ENCODE measurements at regions not wholly inside any gene's neighbourhood (a gene's known extent, or its start where the extent isn't known, plus 50 kb on each side); places are given as distances from the start of the nearest gene placed in this dataset.

- H3K36me3 Mint-ChIP-seq = no peaks in the 10 kb centered on the region
- DNase-seq = no peak
- peaks cover 0 to 2% (median 0%) of the 10 kb centered on the region in 3 donors for H3K27me3 Mint-ChIP-seq (ENCODE audit: low read depth in 3 of 3)
- TF ChIP-seq CTCF (IDR thresholded peaks at IDR 0.05) = no peak
- no peaks in the 10 kb centered on the region for H3K79me2 ChIP-seq (ENCODE audit: insufficient read depth, low read length)
- no peak overlapping the region for H3K4me3 Mint-ChIP-seq
- no peaks in the 10 kb centered on the region for H3K9me3 Mint-ChIP-seq
- H3K27ac ChIP-seq (ENCODE audit: low read depth in 1 of 2, low read length in 2 of 2) = no peak overlapping the region
- no peaks in the 10 kb centered on the region for H3K27me3 ChIP-seq (ENCODE audit: control insufficient read depth in 2 of 2, insufficient read depth in 2 of 2, low read length in 2 of 2)
- no peak overlapping the region for H3K9ac ChIP-seq (ENCODE audit: insufficient read depth, low read length, poor library complexity, severe bottlenecking)
- H3K4me2 ChIP-seq (replicated peaks; ENCODE audit: extremely low read depth, low read length, poor library complexity, severe bottlenecking) = no peak overlapping the region
- WGBS (ENCODE audit: insufficient coverage) = no CpG with 5 or more reads among the region's 3 CpGs
- no peaks in the 10 kb centered on the region for H3K4me1 Mint-ChIP-seq
- H3K4me3 ChIP-seq (replicated peaks in 1 of 3; ENCODE audit: low read depth in 2 of 3, low read length in 3 of 3) = no peak overlapping the region
- no peaks in the 10 kb centered on the region for H3K4me1 ChIP-seq (ENCODE audit: control insufficient read depth in 1 of 2, insufficient read depth in 2 of 2, low read length in 2 of 2)
- no peak overlapping the region for H2AFZ ChIP-seq (ENCODE audit: insufficient read depth, low read depth, low read length, poor library complexity, severe bottlenecking)
- intact Hi-C loops (cut with micrococcal nuclease) = no loop called here
- H4K20me1 ChIP-seq (ENCODE audit: insufficient read depth, low read length) = no peaks in the 10 kb centered on the region
- no peaks in the 10 kb centered on the region for H3K36me3 ChIP-seq (replicated peaks in 1 of 2; ENCODE audit: control insufficient read depth in 1 of 2, insufficient read depth in 2 of 2, low read length in 2 of 2)
- no peak overlapping the region for H3K27ac Mint-ChIP-seq
- H3K9me3 ChIP-seq (replicated peaks in 1 of 2; ENCODE audit: control insufficient read depth in 1 of 2, insufficient read depth in 1 of 2, low read length in 2 of 2) = no peaks in the 10 kb centered on the region
Observed at GRCh38 chr5:86862093-86862492, 244.4 kb downstream of the COX7C start.

GRCh38 chr5:86864051-86864450, 246.3 kb downstream of the COX7C start:
- no peaks in the 10 kb centered on the region for H3K4me1 ChIP-seq (ENCODE audit: control insufficient read depth in 1 of 2, insufficient read depth in 2 of 2, low read length in 2 of 2)
- H3K9me3 Mint-ChIP-seq = no peaks in the 10 kb centered on the region

More at GRCh38 chr5:86864051-86864450, 246.3 kb downstream of the COX7C start:
- Mint-ChIP-seq H3K4me3 (no peak overlapping the region), H3K27ac (no peak overlapping the region), H3K36me3 (no peaks in the 10 kb centered on the region), H3K4me1 (no peaks in the 10 kb centered on the region), H3K27me3 (ENCODE audit: low read depth in 3 of 3) (peaks cover 0 to 2% (median 0%) of the 10 kb centered on the region in 3 donors)
- Histone ChIP-seq H3K27me3 (ENCODE audit: control insufficient read depth in 2 of 2, insufficient read depth in 2 of 2, low read length in 2 of 2) (no peaks in the 10 kb centered on the region), H2AFZ (ENCODE audit: insufficient read depth, low read depth, low read length, poor library complexity, severe bottlenecking) (no peak overlapping the region), H3K9me3 (replicated peaks in 1 of 2; ENCODE audit: control insufficient read depth in 1 of 2, insufficient read depth in 1 of 2, low read length in 2 of 2) (no peaks in the 10 kb centered on the region), H4K20me1 (ENCODE audit: insufficient read depth, low read length) (no peaks in the 10 kb centered on the region), H3K79me2 (ENCODE audit: insufficient read depth, low read length) (no peaks in the 10 kb centered on the region), H3K4me3 (replicated peaks in 1 of 3; ENCODE audit: low read depth in 2 of 3, low read length in 3 of 3) (no peak overlapping the region), H3K4me2 (replicated peaks; ENCODE audit: extremely low read depth, low read length, poor library complexity, severe bottlenecking) (no peak overlapping the region), H3K9ac (ENCODE audit: insufficient read depth, low read length, poor library complexity, severe bottlenecking) (no peak overlapping the region), H3K27ac (ENCODE audit: low read depth in 1 of 2, low read length in 2 of 2) (no peak overlapping the region), H3K36me3 (replicated peaks in 1 of 2; ENCODE audit: control insufficient read depth in 1 of 2, insufficient read depth in 2 of 2, low read length in 2 of 2) (no peaks in the 10 kb centered on the region)
- 80% methylated on average over 3 of the region's 4 CpGs for WGBS (ENCODE audit: insufficient coverage)
- intact Hi-C loops (cut with micrococcal nuclease) = no loop called here
- TF ChIP-seq CTCF (IDR thresholded peaks at IDR 0.05) = no peak
- DNase-seq = no peak

All from CD14-positive monocyte (primary cell).